Occipital lobe (tissue), 1 donor: ENCODE measurements at regions not wholly inside any gene's neighbourhood (a gene's known extent, or its start where the extent isn't known, plus 50 kb on each side); places are given as distances from the start of the nearest gene placed in this dataset.

Experiments used
- DNase-seq: peaks from one replicate; lab custom pipeline; 2025; lab: John Stamatoyannopoulos, UW

- no peak for DNase-seq
Observed at GRCh38 chr5:99911971-99912370, 623.2 kb upstream of the FAM174A start.

GRCh38 chr5:99906776-99907175 lies 628.4 kb upstream of the FAM174A start:
- DNase-seq = no peak

- DNase-seq = no peak
Observed at GRCh38 chr5:99901972-99902371, 633.2 kb upstream of the FAM174A start.

- no peak for DNase-seq
Observed at GRCh38 chr5:99900302-99900852, 634.8 kb upstream of the FAM174A start.

GRCh38 chr5:99879791-99880511 lies 655.2 kb upstream of the FAM174A start:
- DNase-seq = no peak

GRCh38 chr5:99878830-99879229 lies 656.3 kb upstream of the FAM174A start:
- DNase-seq = no peak

- no peak for DNase-seq
Observed at GRCh38 chr5:99866740-99867139, 668.4 kb upstream of the FAM174A start.

GRCh38 chr5:99865159-99865558 lies 670.0 kb upstream of the FAM174A start:
- no peak for DNase-seq

- no peak for DNase-seq
Observed at GRCh38 chr5:99835791-99836190, 699.4 kb upstream of the FAM174A start.

GRCh38 chr5:99827136-99827535 lies 708.0 kb upstream of the FAM174A start:
- no peak for DNase-seq

GRCh38 chr5:99817796-99818195 lies 717.4 kb upstream of the FAM174A start:
- no peak for DNase-seq

- DNase-seq = no peak
Observed at GRCh38 chr5:99814321-99815063, 720.7 kb upstream of the FAM174A start.

- no peak for DNase-seq
Observed at GRCh38 chr5:99808657-99809230, 726.4 kb upstream of the FAM174A start.

- no peak for DNase-seq
Observed at GRCh38 chr5:99807346-99807745, 727.8 kb upstream of the FAM174A start.

- no peak for DNase-seq
Observed at GRCh38 chr5:99795031-99795430, 740.1 kb upstream of the FAM174A start.

GRCh38 chr5:99788482-99788881 lies 746.7 kb upstream of the FAM174A start:
- DNase-seq = no peak

GRCh38 chr5:99775189-99775588 lies 760.0 kb upstream of the FAM174A start:
- no peak for DNase-seq

- DNase-seq = no peak
Observed at GRCh38 chr5:99773290-99773689, 761.9 kb upstream of the FAM174A start.

- DNase-seq = no peak
Observed at GRCh38 chr5:99771296-99771695, 763.9 kb upstream of the FAM174A start.

- DNase-seq = no peak
Observed at GRCh38 chr5:99765011-99765410, 770.2 kb upstream of the FAM174A start.

- no peak for DNase-seq
Observed at GRCh38 chr5:99763021-99763774, 772.0 kb upstream of the FAM174A start.

- no peak for DNase-seq
Observed at GRCh38 chr5:99747342-99747741, 787.8 kb upstream of the FAM174A start.
